ENCODE measurements at regions not wholly inside any gene's neighbourhood (a gene's known extent, or its start where the extent isn't known, plus 50 kb on each side); places are given as distances from the start of the nearest gene placed in this dataset.
"Not testable (repeated sequence)": the region's sequence is repeated elsewhere in the genome, so short reads cannot be mapped to it uniquely, and the experiment has no call there.

DNA sequence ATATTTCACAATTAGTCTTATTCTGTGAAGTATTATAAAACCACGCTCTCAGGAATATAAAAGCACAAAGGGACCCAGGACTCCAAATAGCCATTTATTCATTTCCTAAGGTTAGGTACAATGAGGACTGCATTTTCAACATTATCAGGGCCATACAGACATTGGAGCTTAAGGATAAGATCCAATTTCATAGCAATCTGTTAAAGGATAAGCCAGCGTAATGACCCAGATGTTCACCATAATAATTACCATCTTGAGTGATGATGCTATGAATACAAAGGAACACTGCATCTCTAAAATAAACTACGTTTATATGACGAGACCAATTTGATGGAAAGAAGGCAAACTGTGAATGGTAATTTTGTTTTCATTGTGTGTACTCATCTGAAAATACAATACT is 169.6 kb downstream of the USP22 start (continued):
- TF ChIP-seq SMARCA4 (IDR thresholded peaks at IDR 0.05), result peak; percentile 58; the same call in 1 of the 2 replicates
- TF ChIP-seq TEAD4 (IDR thresholded peaks at IDR 0.05; ENCODE audit: low read length), result peak; percentile 46
- not testable (repeated sequence) for TF ChIP-seq TEAD4 (CRISPR knock-in tag; IDR thresholded peaks at IDR 0.05; ENCODE audit: borderline replicate concordance)

DNA sequence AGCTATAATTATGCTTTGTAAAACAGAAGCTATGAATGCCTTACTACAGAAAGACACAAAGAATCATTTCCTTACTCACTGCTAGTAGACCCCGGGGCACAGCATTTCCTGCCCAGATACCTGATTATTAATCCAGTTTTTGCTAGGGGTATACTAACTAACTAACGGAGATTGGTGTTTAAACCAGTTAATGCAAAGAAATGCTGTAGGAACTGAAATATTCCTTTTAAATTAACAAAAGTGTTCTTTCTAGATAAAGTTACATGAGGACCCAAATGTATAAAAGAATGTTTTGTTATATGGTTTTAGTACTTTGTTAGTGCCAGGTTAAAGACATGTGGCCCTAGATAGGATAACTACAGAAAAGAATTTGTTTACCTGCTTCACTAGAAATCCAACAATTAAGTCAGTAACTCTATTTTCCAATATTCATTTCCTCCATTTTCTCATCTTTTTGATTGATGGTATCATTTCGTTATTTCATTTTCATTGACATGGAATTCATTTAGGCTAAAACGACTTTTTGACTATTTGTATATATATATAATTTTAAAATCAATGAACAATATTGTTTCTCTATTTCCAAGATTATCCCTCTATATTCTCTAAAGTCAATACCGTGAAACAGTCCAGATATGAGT is 169.0 kb downstream of the USP22 start:
- H2AFZ ChIP-seq (ENCODE audit: low read depth, low read length); H3K9me1 ChIP-seq (ENCODE audit: control insufficient read depth, insufficient read depth, low read length); H3K27me3 ChIP-seq (ENCODE audit: control insufficient read depth in 2 of 2, insufficient read depth in 2 of 2, low read length in 2 of 2); H4K20me1 ChIP-seq (replicated peaks; ENCODE audit: control insufficient read depth, insufficient read depth, low read length); H3K27ac ChIP-seq (ENCODE audit: extremely low read depth, low read depth, low read length); CTCF ChIA-PET (ENCODE audit: low intra/inter-chr PET ratio); H3K9me3 ChIP-seq (replicated peaks; ENCODE audit: control insufficient read depth, insufficient read depth, low read depth, low read length); H3K4me3 ChIP-seq; H3K9ac ChIP-seq (ENCODE audit: insufficient read depth in 1 of 2, low read depth in 2 of 2, low read length in 2 of 2); H3K36me3 ChIP-seq (ENCODE audit: control insufficient read depth, insufficient read depth, low read length); FAIRE-seq; H3K4me1 ChIP-seq (replicated peaks in 1 of 2; ENCODE audit: control insufficient read depth in 2 of 2, insufficient read depth in 2 of 2, low read length in 2 of 2); DNase-seq (ENCODE audit: extremely low read depth in 1 of 4, low spot score in 3 of 4); intact Hi-C loops (cut with micrococcal nuclease); BruUV-seq (replicated peaks); POLR2A ChIA-PET; ATAC-seq: not testable (repeated sequence)
- 0 out of 4 replicates have a peak, but pooled peaks of 1 of the 2 experiments have one; percentile 1 for TF ChIP-seq SIN3A (IDR thresholded peaks at IDR 0.05; ENCODE audit: borderline replicate concordance in 2 of 2, control insufficient read depth in 1 of 2, low read depth in 2 of 2, low read length in 2 of 2)
- TF ChIP-seq, protein P1, sequence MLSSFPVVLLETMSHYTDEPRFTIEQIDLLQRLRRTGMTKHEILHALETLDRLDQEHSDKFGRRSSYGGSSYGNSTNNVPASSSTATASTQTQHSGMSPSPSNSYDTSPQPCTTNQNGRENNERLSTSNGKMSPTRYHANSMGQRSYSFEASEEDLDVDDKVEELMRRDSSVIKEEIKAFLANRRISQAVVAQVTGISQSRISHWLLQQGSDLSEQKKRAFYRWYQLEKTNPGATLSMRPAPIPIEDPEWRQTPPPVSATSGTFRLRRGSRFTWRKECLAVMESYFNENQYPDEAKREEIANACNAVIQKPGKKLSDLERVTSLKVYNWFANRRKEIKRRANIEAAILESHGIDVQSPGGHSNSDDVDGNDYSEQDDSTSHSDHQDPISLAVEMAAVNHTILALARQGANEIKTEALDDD (IDR thresholded peaks at IDR 0.05), result peak; percentile 44; the same call in 1 of the 2 replicates
- TF ChIP-seq, protein P2, sequence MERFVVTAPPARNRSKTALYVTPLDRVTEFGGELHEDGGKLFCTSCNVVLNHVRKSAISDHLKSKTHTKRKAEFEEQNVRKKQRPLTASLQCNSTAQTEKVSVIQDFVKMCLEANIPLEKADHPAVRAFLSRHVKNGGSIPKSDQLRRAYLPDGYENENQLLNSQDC (CRISPR knock-in tag; IDR thresholded peaks at IDR 0.05), result peak; percentile 12; the same call in 1 of the 2 replicates
- 9% methylated on average over 5 of the region's 5 CpGs for WGBS (ENCODE audit: insufficient coverage, low coverage, missing lambda C conversion rate)
- in situ Hi-C loops (cut with MboI), result loop anchor here (25.0 kb wide), 1 partner anchor 1213 kb away; no protein-coding TSS in a partner anchor
- Histone ChIP-seq H3K4me2 (ENCODE audit: insufficient read depth, low read length) (peak overlapping the region; percentile 4; the same call in 1 of the 2 replicates), H3K79me2 (ENCODE audit: control insufficient read depth, insufficient read depth, low read length) (peaks cover 95% of the 10 kb centered on the region)
